ENCODE measurements at regions not wholly inside any gene's neighbourhood (a gene's known extent, or its start where the extent isn't known, plus 50 kb on each side); places are given as distances from the start of the nearest gene placed in this dataset.

DNA sequence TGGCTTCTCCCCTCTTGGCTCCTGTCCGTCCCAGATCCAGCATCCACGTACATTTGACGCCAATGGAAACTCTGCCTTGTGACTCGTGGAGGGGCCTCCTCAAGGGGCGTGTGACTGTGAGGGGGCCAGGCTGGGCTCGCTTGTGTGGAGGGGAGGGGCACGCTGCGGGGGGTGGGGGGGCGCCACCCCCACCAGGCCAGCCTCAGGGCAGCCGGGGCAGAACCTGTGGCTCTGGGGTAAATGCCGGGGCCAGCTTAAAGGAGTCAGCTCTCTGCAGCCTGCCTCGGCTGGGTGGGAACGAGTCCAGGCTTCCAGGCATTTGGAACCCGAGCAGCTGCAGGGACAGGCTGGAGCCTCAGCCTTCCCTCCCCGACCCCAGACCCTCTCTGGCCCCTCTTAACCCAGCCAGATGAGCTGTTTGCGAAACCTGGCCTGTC is 94.1 kb downstream of the SIK1 start:
- FAIRE-seq (no peak), DNase-seq (ENCODE audit: low spot score) (peak; percentile 31)

DNA sequence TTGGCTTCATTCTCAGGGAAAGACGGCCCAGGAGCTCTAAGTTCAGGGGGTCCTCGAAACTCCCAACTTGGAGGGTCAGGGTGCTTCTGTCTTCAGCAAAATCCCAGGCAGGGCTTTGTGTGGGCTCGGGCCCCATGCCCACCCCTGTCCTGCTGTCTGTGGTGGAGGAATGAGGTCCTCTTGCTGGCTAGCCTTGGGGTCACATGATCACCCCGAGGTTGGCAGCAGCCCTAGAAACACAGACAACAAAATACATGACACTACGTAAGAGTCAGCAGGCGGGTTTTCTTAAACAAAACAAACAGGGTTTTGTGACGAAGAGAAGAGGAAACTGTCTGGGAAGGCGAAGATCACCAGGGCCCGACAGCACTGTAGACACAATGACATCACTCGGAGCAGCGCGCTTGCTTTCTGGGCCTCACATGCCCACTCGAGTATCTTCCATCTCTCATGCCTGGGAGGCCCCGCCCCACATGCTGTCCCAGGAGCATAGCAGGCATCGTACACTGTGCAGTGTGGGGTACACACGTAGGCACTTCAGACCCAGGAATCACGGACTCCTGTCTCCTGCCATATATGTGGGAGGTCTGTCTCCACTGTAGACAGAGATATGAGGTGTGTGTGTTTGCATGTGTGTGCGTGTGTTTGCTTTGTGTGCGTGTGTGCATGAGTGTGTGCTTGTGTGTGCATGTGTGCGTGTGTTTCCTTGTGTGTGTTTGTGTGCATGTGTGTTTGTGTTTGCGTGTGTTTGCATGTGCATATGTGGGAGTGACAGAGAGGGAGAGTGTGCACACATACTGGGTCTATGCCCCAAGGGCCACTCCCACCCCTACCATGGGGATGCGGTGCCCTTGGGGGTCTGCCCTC is 94.7 kb downstream of the SIK1 start:
- no peak for DNase-seq (ENCODE audit: low spot score)

DNA sequence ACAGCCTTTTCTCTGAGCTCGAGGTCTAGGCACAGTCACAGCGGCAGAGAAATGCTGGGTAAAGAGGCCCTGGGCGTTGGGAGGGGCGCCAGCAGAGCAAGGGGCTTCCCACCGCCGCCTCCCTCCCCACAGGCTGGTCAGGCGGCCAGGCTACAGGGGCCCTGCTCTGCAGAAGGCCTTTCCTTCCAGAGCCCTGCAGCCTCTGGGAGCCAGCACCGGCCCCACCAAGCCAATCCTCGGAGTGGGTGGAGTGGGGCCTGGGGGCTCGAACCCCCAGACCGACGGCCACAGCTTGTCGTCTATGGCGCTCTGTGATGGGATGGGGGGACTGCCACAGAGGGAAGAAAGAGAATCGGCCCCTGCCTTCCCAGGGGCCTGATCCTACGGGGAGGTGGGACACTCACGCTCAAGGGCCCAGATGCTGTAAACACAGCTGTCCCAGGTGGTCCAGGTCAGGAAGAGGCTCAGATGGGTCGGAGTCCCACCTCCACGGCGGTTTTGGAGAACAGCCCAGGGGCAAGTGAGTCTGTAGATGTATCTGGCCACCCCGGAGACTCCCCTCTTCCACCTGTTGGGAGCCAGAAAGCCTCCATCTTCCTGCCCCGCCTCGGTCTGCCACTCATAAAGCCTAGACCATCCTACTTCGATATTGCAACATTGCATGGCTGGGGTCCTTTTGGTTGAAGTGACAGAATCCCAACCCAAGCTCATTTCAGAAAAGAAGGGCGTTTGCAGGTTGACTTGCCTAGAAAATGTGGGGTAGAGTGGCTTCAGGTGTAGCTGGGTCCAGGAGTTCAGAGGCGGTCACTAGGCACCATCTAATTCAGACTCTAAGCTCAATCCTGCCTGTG is 95.6 kb downstream of the SIK1 start:
- FAIRE-seq: no peak
- DNase-seq (ENCODE audit: low spot score): no peak

More for the DNA sequence above, 94.7 kb downstream of the SIK1 start:
- FAIRE-seq: no peak

DNA sequence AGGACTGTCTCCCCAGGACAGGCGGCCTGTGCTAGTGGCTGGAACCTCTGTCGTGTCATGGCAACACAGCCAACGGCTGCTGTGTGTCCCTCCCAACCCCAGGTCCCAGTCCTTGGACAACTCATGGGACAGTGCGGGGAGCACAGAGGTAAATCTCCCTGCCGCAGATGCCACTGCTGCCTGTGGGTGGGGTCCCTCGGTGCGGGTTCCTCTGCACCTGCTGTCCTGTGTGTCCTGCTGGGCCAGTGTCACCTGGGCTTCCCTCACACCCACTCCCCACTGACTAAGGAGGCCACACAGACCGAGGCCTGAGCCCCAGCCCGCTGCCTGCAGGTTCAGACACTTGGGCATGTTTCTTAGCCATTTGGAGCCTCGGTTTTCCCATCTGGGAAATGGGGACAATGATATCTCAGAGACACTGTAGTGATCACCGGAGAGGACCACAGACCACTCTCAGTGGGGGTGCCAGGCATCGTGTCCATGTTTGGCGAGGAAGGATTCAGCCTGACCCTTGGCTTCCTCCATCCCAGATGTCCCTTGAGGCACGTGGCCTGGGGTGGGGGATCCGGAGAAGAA is 96.5 kb downstream of the SIK1 start:
- DNase-seq (ENCODE audit: low spot score) (no peak), FAIRE-seq (no peak)

DNA sequence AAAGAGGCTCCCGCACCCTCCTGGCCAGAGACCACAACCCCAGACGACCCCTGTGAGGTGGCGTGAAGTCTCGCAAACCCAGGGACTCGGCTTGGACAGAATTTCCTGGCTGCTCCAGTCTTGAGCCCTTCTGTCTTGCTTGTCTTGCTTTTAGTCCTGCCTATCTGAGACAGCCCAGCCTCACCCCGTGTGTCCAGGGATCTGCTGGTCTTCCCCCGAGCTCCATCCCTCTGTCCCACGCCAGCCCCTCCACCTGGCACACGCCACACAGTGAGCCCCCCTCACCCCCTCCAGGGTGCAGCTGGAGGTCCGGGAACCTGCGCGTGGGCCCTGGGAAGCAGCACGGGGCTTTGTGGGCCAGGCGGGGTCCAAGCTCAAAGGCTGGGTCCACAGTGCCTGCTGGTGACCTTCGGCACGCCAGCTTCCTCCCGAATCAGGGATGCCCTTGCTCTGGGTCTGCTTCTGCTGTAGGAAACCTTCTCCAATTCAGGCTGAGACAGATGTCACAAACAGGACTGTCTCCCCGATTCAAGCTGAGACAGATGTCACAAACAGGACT is 97.1 kb downstream of the SIK1 start:
- FAIRE-seq (no peak), DNase-seq (ENCODE audit: low spot score) (no peak)

DNA sequence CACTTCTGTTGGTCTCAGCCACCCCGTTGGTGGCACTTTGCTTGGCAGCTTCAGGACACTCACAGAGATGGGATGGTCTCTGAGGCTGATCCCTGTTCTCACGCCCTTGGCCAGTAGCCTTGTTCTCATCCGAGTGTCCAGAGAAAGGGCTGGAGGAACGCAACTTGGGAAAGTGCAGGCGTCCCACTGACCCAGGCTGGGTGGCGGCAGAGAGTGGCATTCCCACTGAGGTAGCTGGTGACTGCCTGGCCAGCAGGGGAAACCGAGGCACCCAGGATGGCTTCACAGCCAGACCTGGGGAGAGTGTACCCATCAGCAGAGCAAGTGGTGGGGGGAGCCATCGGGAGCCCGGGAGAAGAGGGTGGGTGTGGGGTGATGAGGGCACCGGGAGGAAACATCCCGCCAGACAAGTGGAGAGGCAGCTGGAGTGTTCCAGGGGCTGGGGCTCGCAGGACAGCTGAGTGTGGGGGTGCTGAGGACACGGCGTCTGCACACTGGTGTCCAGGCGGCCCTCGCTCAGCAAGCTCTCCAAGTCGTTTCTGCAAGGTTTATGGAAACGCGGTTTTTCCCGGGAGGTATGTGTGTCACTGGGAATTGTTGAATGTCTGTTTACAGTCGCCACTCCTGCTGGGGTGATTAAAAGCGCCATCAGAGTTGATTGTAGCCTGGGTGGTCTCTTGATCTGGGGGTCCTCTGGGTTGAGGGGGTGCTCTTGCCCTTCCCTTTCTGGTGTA is 97.8 kb downstream of the SIK1 start:
- FAIRE-seq (no peak), DNase-seq (ENCODE audit: low spot score) (no peak)

DNA sequence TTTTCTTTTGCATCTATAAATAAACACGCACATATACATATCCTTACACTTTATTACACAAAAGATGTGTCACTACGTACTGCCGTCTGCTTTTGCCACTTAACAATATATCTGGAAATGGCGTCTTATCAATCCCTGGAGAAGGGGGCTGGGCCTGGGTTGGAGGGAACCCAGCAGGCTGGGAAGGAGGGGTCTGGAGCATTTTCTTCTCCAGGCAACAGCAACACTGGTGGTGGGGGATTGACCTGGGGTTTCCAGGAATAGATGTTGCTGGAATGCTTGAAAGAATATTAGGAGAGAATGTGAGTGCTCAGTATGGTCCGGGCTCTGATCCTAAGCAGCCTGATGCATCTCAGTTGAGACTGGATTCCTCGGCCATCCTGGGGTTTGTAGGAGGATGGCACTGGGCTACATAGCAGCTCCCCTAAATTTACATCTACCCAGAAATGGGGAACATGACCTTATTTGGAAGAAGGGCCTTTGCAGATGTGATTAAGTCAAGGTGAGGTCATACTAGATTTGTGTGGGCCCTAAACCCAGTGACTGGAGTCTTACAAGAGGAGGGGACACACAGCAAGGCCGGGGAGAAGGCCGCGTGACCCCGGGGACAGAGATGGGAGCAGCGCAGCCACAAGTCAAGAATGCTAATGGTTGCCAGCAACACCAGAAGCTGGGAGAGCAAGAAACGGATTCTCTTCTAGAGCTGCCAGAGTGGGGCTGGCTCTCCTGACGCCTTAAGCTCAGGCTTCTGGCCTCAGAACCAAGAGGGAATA is 98.6 kb downstream of the SIK1 start:
- DNase-seq (ENCODE audit: low spot score): no peak
- FAIRE-seq: no peak

DNA sequence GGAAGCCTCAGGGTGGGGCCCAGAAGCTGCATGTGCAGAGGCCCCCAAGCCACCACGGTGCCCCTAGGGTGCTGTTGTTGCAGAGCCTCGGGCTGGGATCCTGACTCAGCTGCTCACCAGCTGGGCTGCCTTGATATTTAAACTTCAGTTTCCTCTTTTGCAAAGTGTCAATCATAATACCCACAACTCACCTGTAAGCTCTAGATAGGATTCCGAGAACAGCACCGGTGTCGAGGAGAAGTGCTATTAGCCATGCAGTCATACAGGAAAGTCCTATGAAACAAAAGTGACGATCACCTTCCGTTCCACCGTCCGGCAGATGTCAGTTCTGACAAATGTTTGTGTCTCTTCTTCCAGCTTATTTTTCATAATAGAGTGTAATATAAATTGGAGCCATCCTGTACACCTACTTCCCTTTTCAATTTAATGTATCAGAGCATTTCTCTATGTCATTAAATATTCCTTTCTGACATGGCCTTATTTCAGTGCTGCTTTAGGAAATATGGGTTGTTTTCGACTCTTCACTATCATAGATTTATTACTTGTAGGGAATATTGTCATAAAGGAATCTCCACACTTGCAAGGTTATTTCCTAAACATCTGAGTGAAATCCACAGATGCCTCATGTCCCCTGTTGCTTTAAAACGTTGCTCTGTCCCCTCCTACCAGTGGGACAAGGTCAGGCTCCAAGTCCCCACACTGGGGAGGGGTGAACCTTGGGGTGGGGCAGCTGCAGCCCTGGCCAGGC is 100.8 kb downstream of the SIK1 start:
- DNase-seq (ENCODE audit: low spot score) (no peak), FAIRE-seq (no peak)

DNA sequence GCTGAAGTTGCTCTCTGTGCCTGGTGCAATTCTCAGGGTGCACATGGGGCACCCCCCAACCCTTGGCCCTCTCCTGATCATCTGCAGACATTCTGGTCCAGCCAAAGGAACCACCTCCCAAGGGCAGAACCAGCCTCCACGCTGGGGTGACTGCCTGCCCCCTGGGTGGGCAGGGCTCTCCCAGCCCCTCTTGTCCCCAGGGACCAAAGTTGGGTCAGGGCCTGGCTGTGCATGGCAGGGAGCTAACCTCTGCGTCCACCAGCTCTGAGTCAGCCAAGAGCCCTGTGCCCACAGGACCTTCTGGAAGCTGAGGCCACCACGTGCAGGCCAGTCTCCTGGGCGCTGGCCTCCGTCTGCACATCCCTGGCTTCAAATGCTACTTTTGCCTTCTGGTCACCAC is 101.9 kb downstream of the SIK1 start:
- no peak for FAIRE-seq
- DNase-seq (ENCODE audit: low spot score): no peak

DNA sequence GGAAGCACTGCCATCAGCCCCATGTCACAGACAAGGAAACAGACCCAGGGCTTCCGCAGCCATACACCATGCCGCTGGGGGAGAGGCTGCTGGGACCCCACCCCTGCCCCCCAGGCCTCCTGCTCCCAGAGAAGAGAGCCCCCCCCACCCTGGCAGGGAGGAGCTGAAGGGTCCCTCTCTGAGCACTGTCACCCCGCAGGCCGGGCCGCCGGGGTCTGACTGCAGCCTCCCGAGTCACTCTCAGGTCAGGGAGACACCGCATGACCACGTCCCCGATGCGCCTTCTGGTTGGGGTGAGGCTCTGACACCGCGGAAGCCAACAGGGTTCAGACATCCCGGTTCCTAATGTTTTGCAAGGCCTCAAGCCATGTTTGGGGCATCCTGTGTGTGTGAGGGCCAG is 102.3 kb downstream of the SIK1 start:
- DNase-seq (ENCODE audit: low spot score) (no peak), FAIRE-seq (no peak)

DNA sequence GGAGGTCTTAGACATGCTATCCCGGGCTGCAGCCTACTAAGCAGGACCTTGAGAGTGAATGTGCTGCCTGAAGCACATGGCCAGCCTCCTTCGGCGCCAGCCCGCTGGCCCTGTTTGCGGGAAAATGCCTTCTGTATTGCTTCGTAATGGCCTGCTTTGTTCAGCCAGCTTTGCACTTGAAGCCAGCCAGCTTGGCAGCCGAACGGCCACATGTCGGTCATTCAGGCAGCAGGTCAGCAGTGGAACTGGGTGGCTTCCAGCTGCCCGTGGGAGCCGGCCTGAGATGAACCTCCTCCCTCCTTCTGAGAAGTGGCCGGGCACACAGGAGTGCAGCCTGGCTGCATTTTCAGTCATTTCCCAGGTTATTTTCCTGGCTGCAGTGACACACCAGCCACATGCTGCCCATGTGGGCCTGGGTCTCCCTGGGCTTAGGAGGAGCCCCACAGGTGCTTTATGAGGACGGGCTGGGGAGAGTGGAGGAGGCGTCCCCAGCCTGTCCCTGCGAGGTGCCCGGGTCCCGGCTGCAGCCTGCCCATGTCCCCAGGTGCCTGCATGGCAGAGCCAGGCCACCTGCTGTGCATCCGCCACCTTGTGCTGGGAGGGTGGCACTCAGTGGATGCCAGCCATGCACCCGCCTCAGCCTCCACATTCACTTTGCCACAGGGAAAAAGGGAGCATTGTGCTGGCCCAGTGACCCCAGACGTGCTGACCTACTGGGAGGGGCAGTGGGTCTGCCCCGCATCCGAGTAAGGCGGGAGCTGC is 103.5 kb downstream of the SIK1 start:
- FAIRE-seq (no peak), DNase-seq (ENCODE audit: low spot score) (no peak)

DNA sequence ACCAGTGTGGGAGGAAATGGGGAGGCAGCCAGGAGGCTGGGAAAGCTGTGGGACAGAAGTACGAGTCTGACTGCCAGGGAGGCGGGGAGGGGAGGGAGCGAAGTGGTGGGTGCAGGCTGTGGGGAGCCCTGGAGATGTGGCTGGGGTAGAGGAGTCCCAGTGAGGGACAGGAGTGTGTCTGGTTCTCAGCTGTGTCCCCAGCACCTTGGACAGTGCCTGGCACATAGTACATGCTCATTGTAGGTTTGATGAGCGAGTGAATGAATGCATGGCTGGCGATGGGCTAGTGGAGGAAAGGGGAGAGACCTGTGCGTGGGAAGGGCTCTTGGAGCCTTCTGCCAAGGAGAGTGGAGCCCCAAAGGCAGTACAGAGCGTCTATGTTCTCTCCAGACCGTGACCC is 104.1 kb downstream of the SIK1 start:
- no peak for DNase-seq (ENCODE audit: low spot score)
- no peak for FAIRE-seq

DNA sequence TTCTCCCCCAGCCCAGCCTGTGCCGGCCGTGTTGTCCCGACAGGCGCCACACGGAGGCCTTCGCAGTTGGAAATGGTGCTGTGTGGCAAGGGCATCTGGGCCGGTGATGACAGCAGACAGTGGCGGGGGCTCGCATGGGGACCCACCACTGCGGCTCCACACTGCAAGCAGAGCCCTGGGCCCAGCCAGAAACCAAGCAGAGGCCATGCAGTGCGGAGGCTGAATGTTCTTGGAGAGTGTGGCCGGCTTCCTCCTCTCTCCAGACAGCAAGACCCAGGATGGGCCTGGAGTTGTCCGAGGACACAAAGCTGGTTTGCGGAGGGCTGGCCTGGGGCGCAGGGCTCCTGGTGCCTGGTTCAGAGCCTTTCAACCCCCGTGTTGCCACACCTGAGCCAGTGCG is 104.6 kb downstream of the SIK1 start:
- FAIRE-seq (no peak), DNase-seq (ENCODE audit: low spot score) (no peak)

DNA sequence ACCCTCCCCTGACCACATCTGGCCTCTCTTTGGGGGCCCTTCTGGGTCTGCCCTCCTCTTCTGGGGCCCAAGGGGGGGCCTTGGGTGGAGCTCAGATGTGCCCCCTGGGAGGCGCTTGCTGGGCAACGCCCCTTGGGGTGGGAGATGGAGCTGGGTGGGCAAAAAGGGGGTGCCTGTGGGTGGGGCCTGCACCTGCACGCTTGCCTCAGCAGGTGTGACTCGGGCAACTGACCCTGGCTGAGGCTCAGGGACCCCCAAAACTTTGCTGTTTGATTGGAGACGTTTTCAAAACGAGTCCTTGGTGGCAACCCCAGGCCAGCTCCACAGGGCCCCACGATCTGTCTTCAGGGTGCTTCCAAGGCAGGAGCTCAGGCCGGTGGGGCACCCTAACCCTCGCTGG is 105.3 kb downstream of the SIK1 start:
- DNase-seq (ENCODE audit: low spot score) (no peak), FAIRE-seq (no peak)

DNA sequence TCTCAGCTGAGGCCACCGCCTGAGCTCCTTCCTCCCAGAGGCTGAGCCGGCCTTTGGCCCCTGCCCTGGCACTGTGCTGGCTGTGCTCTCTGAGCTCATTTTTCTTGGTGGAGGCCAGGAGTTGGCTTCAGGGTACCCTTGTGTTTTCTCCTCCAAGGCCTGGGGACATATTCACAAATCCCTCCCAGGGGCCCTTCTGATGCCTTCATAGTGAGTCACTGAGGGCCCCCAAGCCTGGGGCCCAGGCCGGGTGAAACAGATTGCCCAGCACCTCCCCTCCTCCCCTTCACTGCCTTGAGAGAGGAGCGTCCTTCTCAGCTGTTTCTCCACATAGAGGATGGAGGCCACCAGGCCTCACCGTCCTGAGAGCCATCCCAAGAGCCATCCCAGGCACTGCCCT is 105.8 kb downstream of the SIK1 start:
- FAIRE-seq (no peak), DNase-seq (ENCODE audit: low spot score) (peak; percentile 23)

DNA sequence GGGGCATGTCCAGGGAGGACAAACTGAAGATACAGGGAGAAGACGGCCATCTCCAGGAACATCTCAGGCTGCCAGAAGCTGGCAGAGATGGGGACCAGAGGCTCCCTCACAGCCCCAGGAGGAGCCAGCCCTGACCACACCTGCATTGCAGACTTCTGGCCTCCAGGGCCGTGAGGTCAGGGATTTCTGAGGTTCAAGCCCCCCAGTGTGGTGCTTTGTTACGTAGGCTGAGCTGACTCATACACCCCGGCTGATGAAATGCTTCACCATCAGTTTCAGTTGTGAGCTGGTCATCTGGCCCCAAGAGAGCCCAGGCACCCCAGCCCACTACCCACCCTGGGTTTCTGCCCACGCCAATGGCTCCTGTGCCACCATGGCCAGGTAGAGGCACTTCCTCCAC is 106.4 kb downstream of the SIK1 start:
- DNase-seq (ENCODE audit: low spot score) (no peak), FAIRE-seq (no peak)

DNA sequence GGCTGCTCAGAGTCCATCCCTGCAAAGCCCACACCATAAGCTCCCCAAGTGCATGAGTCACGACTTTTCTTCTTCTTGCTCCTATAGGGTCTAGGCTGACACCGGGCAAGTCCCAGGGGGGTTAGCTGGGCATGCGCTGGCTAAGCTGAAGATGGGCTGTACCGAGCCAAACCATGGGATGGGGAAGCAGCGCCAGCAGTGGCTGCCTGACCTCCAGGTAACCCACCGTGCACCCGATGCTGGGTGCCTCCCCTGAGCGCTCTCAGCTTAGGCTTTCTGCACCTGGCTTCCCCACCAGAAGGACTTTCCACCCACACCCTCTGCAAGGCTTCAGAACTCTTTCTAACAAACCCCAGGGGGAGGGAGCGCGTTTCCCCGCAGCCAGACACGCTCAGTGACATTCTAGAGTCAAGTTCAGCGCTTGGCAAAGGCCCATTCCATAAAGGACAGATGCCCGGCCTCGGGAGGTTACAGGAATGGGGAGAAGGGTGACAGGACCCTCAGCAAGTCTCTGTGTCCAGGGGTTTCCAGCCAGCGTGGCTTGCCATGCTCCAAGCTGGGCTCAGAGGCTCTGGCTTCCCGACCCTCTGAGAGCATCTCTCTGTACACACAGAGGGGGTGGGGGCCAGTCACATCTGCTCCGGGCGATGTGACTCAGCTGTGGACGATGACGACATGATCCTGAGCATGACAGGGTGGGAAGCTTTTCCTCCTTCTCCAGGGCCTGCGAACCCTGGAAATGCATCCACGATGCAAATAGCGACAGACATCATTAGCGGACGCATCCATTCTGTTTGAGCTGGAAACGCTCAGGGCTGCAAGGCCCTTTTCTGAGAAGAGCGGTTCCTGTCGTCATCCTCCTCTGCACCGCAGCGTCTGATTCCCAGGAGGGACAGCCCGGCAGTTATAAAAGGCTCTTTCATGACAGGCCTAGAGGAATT is 107.8 kb downstream of the SIK1 start:
- DNase-seq (ENCODE audit: low spot score) (peak; percentile 64), FAIRE-seq (peak; percentile 91)

DNA sequence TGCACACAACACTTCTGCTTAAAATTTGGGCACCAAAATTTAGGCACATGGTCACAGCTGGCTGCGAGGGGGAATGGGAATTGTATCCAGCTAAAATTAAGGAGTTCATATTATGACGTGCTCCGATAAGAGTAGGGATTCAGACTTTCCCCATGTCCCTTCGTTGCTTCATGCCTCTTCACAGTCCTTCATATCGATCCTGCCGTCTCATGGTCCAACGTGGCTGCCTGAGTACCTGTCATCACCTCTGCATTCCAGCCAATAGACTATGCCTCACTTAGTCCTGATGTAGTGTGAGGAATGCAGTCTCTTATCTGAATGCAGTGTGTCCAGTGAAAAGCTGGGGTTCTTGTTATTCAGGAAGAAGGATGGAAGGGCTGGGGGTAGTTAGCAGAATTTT is 108.6 kb downstream of the SIK1 start:
- DNase-seq (ENCODE audit: low spot score): no peak
- no peak for FAIRE-seq
